ENCODE measurements at regions not wholly inside any gene's neighbourhood (a gene's known extent, or its start where the extent isn't known, plus 50 kb on each side); places are given as distances from the start of the nearest gene placed in this dataset.

DNA sequence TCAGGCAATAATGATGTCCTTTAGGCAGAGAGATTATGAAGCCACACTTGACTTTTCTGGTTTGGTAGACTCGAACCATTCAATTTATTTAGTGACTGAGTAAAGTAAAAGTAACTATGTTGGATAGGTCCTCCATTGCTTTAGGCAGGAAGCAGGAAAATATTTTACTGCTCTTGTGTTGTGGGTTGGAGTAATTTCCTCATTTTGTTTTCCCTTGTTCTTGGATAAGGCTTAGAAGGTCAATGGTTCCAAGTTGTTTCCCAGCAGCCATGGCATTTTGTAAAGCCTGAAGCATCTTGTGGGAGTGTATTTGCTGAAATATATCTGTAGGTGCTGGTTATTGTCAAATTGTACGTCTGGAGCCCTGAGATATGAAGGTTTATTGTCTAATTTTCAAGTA is 161.2 kb upstream of the SLC38A2 start:
- no peak for DNase-seq (ENCODE audit: low read depth)
- Histone ChIP-seq H3K4me3 (ENCODE audit: low read depth, low read length) (no peak overlapping the region), H3K27me3 (ENCODE audit: control insufficient read depth, insufficient read depth, low read length) (no peaks in the 10 kb centered on the region), H3K36me3 (ENCODE audit: control insufficient read depth, insufficient read depth, low read length) (no peaks in the 10 kb centered on the region)
- TF ChIP-seq, protein P1, sequence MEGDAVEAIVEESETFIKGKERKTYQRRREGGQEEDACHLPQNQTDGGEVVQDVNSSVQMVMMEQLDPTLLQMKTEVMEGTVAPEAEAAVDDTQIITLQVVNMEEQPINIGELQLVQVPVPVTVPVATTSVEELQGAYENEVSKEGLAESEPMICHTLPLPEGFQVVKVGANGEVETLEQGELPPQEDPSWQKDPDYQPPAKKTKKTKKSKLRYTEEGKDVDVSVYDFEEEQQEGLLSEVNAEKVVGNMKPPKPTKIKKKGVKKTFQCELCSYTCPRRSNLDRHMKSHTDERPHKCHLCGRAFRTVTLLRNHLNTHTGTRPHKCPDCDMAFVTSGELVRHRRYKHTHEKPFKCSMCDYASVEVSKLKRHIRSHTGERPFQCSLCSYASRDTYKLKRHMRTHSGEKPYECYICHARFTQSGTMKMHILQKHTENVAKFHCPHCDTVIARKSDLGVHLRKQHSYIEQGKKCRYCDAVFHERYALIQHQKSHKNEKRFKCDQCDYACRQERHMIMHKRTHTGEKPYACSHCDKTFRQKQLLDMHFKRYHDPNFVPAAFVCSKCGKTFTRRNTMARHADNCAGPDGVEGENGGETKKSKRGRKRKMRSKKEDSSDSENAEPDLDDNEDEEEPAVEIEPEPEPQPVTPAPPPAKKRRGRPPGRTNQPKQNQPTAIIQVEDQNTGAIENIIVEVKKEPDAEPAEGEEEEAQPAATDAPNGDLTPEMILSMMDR (IDR thresholded peaks at IDR 0.05; ENCODE audit: insufficient read depth, low read length, poor library complexity, severe bottlenecking): no peak

DNA sequence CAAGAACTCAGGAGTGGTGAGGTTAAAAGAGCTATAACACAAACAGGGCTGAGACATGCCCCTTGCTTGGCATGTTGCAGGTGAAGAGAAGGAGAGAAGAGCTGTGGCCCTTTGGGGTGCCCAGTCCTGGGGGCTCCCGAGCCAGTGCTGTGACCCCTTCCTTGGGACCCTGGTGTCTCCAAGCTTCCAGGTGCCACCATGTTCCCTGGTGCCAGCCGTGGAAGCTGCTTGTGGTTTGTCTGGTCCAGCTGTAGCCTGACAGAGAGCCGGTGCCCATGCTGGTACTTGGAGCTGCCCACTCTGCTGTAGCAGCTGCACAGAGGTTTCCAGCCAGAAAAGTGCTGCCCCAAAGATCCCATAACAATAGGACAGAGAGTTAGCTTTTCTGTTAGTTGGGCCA is 159.2 kb upstream of the SLC38A2 start:
- Histone ChIP-seq H3K27me3 (ENCODE audit: control insufficient read depth, insufficient read depth, low read length) (no peaks in the 10 kb centered on the region), H3K4me3 (ENCODE audit: low read depth, low read length) (no peak overlapping the region), H3K36me3 (ENCODE audit: control insufficient read depth, insufficient read depth, low read length) (no peaks in the 10 kb centered on the region)
- DNase-seq (ENCODE audit: low read depth): no peak
- TF ChIP-seq, protein P1 (IDR thresholded peaks at IDR 0.05; ENCODE audit: insufficient read depth, low read length, poor library complexity, severe bottlenecking): no peak

DNA sequence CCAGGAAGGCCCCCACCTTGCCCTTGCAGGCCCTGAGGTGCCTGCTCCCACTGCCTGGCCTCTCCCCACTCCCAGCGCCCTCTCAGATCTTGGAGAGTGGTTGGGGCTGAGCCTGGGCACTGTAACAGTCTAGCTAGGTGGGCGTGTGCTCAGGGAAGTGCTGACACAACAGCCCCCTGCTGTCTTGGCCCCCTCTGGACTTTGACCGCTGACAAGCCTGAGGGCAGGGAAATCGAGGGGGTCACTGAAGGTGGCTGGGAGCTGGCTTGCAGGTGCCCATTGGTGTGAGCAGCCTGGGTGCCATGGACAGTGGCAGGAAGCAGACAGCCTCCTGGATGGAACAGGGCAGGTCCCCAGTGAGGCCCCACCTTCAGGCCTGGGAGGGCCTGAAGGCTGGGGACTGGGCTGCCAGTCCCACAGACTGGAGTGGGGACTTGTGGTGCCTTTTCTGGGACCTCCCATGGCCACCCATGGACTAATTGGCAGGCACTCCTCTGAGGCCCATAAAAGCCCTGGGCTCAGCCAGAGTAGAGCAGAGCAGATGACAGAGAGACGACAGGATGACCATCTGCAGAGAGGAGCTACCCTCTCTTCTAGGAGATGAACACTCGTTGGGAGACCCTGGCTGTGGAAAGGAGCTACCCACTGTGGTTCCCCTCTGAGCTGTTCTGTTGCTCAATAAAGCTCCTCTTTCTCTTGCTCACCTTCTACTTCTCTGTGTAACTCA is 158.6 kb upstream of the SLC38A2 start:
- no peaks in the 10 kb centered on the region for H3K27me3 ChIP-seq (ENCODE audit: control insufficient read depth, insufficient read depth, low read length)
- no peak for DNase-seq (ENCODE audit: low read depth)
- TF ChIP-seq, protein P1 (IDR thresholded peaks at IDR 0.05; ENCODE audit: insufficient read depth, low read length, poor library complexity, severe bottlenecking): no peak
- no peaks in the 10 kb centered on the region for H3K36me3 ChIP-seq (ENCODE audit: control insufficient read depth, insufficient read depth, low read length)
- H3K4me3 ChIP-seq (ENCODE audit: low read depth, low read length): no peak overlapping the region

DNA sequence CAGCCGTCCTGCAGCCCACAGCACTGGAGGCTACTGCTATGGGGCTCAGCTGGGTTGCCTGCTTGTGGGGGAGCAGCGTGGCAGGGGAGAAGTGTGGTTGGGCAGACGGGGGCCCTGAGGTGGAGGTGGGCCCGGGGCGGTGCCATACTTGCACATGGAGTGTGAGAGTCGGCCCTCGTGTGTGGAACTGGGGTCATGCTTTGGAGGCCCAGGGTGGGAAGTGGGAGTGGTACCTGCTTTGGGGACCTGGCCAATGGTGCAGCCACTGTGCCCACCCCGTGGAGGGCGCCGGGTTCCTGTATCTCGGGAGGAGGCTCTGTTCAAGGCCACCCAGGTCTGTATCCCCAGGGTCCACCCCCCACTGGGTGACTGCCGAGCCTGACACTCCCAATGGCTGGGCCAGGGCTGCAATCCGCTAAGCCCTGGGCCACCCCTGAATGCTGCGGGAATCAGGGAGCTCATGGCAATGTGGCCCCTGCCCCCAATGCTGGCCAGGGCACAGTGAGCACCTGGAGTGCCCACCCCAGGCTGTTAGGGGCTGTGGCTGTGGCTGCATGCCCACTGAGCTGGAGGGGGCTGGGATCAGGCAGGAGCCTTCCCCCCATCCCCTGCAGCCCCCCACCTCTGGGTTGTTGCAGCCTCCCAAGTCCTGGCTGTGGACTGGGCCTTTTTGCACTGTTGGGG is 157.9 kb upstream of the SLC38A2 start:
- H3K4me3 ChIP-seq (ENCODE audit: low read depth, low read length): no peak overlapping the region
- no peaks in the 10 kb centered on the region for H3K36me3 ChIP-seq (ENCODE audit: control insufficient read depth, insufficient read depth, low read length)
- TF ChIP-seq, protein P1 (IDR thresholded peaks at IDR 0.05; ENCODE audit: insufficient read depth, low read length, poor library complexity, severe bottlenecking): no peak
- H3K27me3 ChIP-seq (ENCODE audit: control insufficient read depth, insufficient read depth, low read length): no peaks in the 10 kb centered on the region
- no peak for DNase-seq (ENCODE audit: low read depth)

DNA sequence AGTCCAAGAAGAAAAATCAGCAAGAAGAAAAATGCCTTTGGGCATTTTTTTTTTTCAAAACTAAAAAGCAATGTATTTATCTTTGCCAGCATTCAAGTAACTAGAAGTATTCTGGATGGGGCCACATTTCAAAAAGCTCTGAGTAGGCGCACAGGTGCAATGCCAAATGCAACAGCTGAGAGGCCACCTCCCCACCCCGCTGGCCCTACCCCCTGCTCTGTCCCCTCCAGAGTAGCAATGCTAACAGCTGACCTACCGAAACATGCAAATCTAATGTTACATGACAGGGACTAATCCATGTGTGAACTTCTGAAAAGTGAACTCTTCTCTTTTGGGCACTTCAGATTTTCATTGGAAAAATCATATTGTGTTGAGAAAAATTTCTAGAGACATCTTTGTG is 153.7 kb upstream of the SLC38A2 start:
- no peaks in the 10 kb centered on the region for H3K36me3 ChIP-seq (ENCODE audit: control insufficient read depth, insufficient read depth, low read length)
- no peak for DNase-seq (ENCODE audit: low read depth)
- no peak overlapping the region for H3K4me3 ChIP-seq (ENCODE audit: low read depth, low read length)
- TF ChIP-seq, protein P1 (IDR thresholded peaks at IDR 0.05; ENCODE audit: insufficient read depth, low read length, poor library complexity, severe bottlenecking): no peak
- H3K27me3 ChIP-seq (ENCODE audit: control insufficient read depth, insufficient read depth, low read length): no peaks in the 10 kb centered on the region

All from kidney epithelial cell (primary cell).